ENCODE measurements at regions not wholly inside any gene's neighbourhood (a gene's known extent, or its start where the extent isn't known, plus 50 kb on each side); places are given as distances from the start of the nearest gene placed in this dataset.

DNA sequence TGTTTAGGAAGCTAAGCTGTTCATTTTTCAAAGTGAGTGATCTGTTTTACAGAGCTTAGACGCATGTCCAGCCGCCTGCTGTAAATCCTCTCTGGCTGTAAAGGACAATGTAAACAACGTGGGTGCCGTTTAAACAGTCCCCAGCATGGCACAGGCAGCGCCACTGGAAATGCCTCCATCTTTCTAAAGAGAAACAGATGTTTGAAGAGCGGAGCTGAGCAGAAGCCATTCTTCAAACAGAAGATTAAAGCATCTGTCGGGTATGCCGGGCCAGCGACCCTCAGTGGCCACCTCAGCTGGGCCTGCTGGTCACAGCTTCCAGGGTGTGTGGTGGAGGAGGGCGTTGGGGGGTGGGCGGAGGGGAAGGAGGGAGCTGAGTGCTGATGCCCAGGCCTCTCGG lies 138.6 kb downstream of the ERMARD start:
- Mint-ChIP-seq H3K4me1 (ENCODE audit: unreplicated experiment) (no peaks in the 10 kb centered on the region), H3K4me3 (ENCODE audit: unreplicated experiment) (no peak overlapping the region), H3K36me3 (ENCODE audit: unreplicated experiment) (no peaks in the 10 kb centered on the region), H3K9me3 (ENCODE audit: unreplicated experiment) (peaks cover 8% of the 10 kb centered on the region), H3K27me3 (ENCODE audit: unreplicated experiment) (no peaks in the 10 kb centered on the region), H3K27ac (ENCODE audit: unreplicated experiment) (no peak overlapping the region)
- DNase-seq (ENCODE audit: extremely low spot score, unreplicated experiment) = peak; percentile 68
- TF ChIP-seq, protein P1, sequence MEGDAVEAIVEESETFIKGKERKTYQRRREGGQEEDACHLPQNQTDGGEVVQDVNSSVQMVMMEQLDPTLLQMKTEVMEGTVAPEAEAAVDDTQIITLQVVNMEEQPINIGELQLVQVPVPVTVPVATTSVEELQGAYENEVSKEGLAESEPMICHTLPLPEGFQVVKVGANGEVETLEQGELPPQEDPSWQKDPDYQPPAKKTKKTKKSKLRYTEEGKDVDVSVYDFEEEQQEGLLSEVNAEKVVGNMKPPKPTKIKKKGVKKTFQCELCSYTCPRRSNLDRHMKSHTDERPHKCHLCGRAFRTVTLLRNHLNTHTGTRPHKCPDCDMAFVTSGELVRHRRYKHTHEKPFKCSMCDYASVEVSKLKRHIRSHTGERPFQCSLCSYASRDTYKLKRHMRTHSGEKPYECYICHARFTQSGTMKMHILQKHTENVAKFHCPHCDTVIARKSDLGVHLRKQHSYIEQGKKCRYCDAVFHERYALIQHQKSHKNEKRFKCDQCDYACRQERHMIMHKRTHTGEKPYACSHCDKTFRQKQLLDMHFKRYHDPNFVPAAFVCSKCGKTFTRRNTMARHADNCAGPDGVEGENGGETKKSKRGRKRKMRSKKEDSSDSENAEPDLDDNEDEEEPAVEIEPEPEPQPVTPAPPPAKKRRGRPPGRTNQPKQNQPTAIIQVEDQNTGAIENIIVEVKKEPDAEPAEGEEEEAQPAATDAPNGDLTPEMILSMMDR (IDR thresholded peaks at IDR 0.05) = no peak

DNA sequence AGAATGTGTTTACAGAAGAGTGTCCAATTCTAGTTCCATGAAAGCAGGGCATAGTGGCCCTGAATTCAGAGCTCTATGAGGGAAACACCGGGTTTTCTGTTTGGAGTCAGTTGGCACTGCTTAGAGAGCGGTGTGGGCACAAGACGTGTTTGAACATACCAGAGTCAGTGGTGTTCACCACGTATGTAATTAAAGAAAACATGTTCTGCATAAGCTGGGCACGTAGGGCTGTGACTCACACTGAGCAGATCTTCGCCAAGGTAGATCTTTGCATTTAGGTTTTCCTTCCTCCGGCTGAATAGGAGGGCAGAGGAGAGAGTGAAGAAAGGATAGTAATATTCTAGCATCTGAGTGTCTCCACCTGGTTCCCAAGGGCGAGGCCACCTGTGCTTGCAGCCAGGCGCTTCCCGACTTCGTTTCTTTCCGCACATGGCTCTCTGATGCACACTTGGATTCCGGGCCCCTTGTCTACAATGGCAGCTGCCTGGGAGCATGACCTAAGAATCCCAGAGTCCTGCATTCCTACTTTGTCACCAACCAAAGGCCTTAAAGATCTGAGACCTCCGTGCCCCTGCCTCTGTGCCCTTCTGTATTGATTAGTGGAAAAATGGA lies 136.2 kb downstream of the ERMARD start:
- no peak overlapping the region for H3K4me3 Mint-ChIP-seq (ENCODE audit: unreplicated experiment)
- H3K27me3 Mint-ChIP-seq (ENCODE audit: unreplicated experiment) = no peaks in the 10 kb centered on the region
- peaks cover 6% of the 10 kb centered on the region for H3K9me3 Mint-ChIP-seq (ENCODE audit: unreplicated experiment)
- no peak overlapping the region for H3K27ac Mint-ChIP-seq (ENCODE audit: unreplicated experiment)
- TF ChIP-seq, protein P1 (IDR thresholded peaks at IDR 0.05) = no peak
- peak; percentile 46 for DNase-seq (ENCODE audit: extremely low spot score, unreplicated experiment)
- no peaks in the 10 kb centered on the region for H3K4me1 Mint-ChIP-seq (ENCODE audit: unreplicated experiment)
- no peaks in the 10 kb centered on the region for H3K36me3 Mint-ChIP-seq (ENCODE audit: unreplicated experiment)

DNA sequence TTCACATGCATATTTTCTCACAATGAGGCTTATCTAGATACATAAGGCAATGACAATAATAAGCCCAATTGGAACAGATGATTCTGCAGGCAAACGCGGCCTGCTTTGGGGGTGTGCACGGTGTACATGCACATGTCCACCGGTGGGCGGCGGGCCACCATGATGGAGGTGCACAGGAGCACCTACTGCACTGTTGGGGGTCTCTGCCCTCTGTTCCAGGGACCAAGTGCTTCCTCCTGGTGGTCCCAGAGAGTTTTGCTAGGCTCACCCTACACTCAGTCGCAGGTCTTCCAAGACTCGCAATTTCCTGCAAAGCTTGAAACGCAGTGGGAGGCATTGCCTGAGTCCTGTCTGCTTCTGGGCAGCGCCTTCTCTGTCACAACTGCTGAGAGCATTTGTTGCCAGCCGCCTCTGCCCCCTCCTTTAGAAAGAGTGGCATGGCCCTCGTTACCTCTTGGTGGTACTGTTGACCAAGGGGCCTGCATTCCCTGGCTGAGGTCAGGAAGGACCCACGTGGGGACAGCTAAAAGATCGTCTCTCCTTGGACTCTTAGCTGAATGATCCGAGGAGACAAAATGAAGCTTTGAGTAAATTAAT lies 135.3 kb downstream of the ERMARD start:
- H3K36me3 Mint-ChIP-seq (ENCODE audit: unreplicated experiment) = no peaks in the 10 kb centered on the region
- H3K4me1 Mint-ChIP-seq (ENCODE audit: unreplicated experiment) = no peaks in the 10 kb centered on the region
- TF ChIP-seq, protein P1 (IDR thresholded peaks at IDR 0.05) = no peak
- peak; percentile 54 for DNase-seq (ENCODE audit: extremely low spot score, unreplicated experiment)
- peaks cover 6% of the 10 kb centered on the region for H3K9me3 Mint-ChIP-seq (ENCODE audit: unreplicated experiment)
- H3K27ac Mint-ChIP-seq (ENCODE audit: unreplicated experiment) = no peak overlapping the region
- no peaks in the 10 kb centered on the region for H3K27me3 Mint-ChIP-seq (ENCODE audit: unreplicated experiment)
- H3K4me3 Mint-ChIP-seq (ENCODE audit: unreplicated experiment) = no peak overlapping the region

- Mint-ChIP-seq H3K4me1 (ENCODE audit: unreplicated experiment) (no peaks in the 10 kb centered on the region), H3K36me3 (ENCODE audit: unreplicated experiment) (no peaks in the 10 kb centered on the region), H3K4me3 (ENCODE audit: unreplicated experiment) (no peak overlapping the region), H3K9me3 (ENCODE audit: unreplicated experiment) (peaks cover 6% of the 10 kb centered on the region), H3K27ac (ENCODE audit: unreplicated experiment) (no peak overlapping the region), H3K27me3 (ENCODE audit: unreplicated experiment) (no peaks in the 10 kb centered on the region)
- TF ChIP-seq, protein P1 (IDR thresholded peaks at IDR 0.05) = no peak
- peak; percentile 59 for DNase-seq (ENCODE audit: extremely low spot score, unreplicated experiment)
These were observed 134.4 kb downstream of the ERMARD start for GRCh38 chr6:169885831-169886230.

GRCh38 chr6:169885131-169885530 lies 133.7 kb downstream of the ERMARD start:
- TF ChIP-seq, protein P1 (IDR thresholded peaks at IDR 0.05) = no peak
- H3K27ac Mint-ChIP-seq (ENCODE audit: unreplicated experiment) = no peak overlapping the region
- no peaks in the 10 kb centered on the region for H3K4me1 Mint-ChIP-seq (ENCODE audit: unreplicated experiment)
- H3K36me3 Mint-ChIP-seq (ENCODE audit: unreplicated experiment) = no peaks in the 10 kb centered on the region
- H3K27me3 Mint-ChIP-seq (ENCODE audit: unreplicated experiment) = no peaks in the 10 kb centered on the region
- DNase-seq (ENCODE audit: extremely low spot score, unreplicated experiment) = peak; percentile 7
- H3K9me3 Mint-ChIP-seq (ENCODE audit: unreplicated experiment) = peaks cover 6% of the 10 kb centered on the region
- H3K4me3 Mint-ChIP-seq (ENCODE audit: unreplicated experiment) = no peak overlapping the region

All from osteocyte (in vitro differentiated cells).